PFSK-1 (cell line): ENCODE measurements at regions not wholly inside any gene's neighbourhood (a gene's known extent, or its start where the extent isn't known, plus 50 kb on each side); places are given as distances from the start of the nearest gene placed in this dataset.

Source experiments
- POLR2AphosphoS5 ChIP-seq: IDR thresholded peaks from 2 replicates; pipeline ENCODE4 v1.6.1; 2012; ENCODE audit warnings: low read depth, mild to moderate bottlenecking, control low read depth, low read length, moderate library complexity
- REST ChIP-seq, 2 experiments: IDR thresholded peaks; 2 replicates each; pipeline versions ENCODE4 v1.6.1 to v1.8.0; 2011 to 2012; ENCODE audit warnings: low read depth in 2 of 2, low read length in 2 of 2, control low read depth in 1 of 2, inconsistent platforms in 1 of 2, mild to moderate bottlenecking in 1 of 2, moderate library complexity in 1 of 2; ENCODE audit not compliant: insufficient read depth in 1 of 2
- SIN3A ChIP-seq: IDR thresholded peaks from 2 replicates; pipeline ENCODE4 v1.6.1; 2012; ENCODE audit warnings: mild to moderate bottlenecking, low read length, moderate library complexity, borderline replicate concordance; ENCODE audit not compliant: insufficient read depth
- TAF1 ChIP-seq: IDR thresholded peaks from 2 replicates; pipeline ENCODE4 v1.6.1; 2012; ENCODE audit warnings: low read length, control low read depth, borderline replicate concordance; ENCODE audit not compliant: insufficient read depth

DNA sequence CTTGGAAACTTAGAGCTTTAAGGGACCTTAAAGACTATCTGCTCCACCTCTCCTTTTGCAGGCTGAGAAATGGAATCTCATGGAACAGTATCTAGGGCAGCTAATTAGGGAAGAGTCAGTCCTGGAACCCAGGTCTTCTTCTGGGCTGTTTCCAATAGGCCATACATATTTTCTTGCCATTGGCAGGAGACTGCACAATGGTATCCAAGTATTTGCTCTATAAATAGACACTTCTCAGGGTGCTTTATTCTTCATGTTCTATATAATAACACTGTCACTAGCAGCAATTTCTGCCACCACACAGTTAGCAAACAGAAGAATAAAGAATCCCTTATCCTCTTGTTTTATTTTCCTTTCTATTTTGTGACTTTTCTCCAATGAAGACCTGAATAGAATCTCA lies 291.7 kb downstream of the C4orf33 start:
- TF ChIP-seq SIN3A (no peak), POLR2AphosphoS5 (no peak), TAF1 (no peak), REST (IDR thresholded peaks at IDR 0.05; ENCODE audit: insufficient read depth in 1 of 2, low read depth in 2 of 2, low read length in 2 of 2) (no peak)
